ENCODE measurements at regions not wholly inside any gene's neighbourhood (a gene's known extent, or its start where the extent isn't known, plus 50 kb on each side); places are given as distances from the start of the nearest gene placed in this dataset.

DNA sequence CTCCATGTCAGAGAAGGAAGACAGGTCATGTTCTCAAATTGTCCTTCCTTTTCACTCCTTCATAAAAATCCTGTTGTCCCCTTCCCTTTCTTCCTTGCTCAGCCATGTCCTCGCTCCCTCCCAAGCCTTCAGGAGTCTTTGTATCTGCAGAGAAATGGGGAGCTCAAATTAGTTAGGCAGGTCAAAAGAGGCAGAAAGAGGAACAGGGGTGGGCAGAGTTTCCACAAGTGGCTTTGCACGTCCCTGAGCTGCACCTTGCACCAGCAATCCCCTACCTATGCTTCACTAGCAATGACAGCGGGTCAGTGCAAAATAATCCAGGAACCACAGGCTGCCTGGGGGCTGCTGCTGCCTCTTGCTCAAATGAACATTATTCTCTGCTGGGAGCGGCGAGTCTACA, 152.1 kb upstream of the ITGA6 start:
- Mint-ChIP-seq H3K4me1 (peaks cover 15 to 29% (median 27%) of the 10 kb centered on the region in 4 donors), H3K27me3 (peaks cover 0 to 3% (median 0%) of the 10 kb centered on the region in 5 donors), H3K27ac (peak overlapping the region in 3 of 10 donors; percentile 44 to 76 (median 47)), H3K36me3 (peaks cover 0 to 13% (median 6%) of the 10 kb centered on the region in 3 donors), H3K4me3 (no peak overlapping the region), H3K9me3 (peaks cover 0 to 12% (median 0%) of the 10 kb centered on the region in 9 donors)
- ATAC-seq (no peak), DNase-seq (no peak)
- POLR2A ChIA-PET, result interaction anchor here (0.7 to 0.8 kb wide), 2 partner anchors 18 to 212 kb away, joined by 3 read pairs; no protein-coding TSS in a partner anchor

DNA sequence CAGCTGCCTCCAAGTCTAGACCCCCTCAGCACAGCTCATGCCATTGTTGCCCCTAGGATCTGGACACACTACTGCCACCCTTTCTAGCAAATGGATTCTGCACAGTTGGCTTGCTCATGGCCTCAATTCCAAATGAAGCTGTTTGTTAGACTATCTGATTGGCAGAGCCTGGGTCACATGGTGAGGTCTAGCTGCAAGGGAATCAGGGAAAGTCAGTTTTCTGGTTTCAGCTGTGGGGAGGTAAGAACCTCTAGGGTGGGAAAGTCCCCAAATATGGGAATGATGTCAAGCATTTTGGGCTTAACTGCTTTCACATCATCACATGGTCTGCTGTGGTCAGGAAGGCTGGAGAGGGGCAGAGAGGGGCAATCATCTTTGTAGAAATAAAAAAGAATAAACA, 150.4 kb upstream of the ITGA6 start:
- DNase-seq, result no peak
- Mint-ChIP-seq H3K9me3 (peaks cover 0 to 12% (median 0%) of the 10 kb centered on the region in 9 donors), H3K4me1 (peaks cover 11 to 27% (median 17%) of the 10 kb centered on the region in 4 donors), H3K27ac (no peak overlapping the region), H3K27me3 (peaks cover 0 to 3% (median 0%) of the 10 kb centered on the region in 5 donors), H3K4me3 (no peak overlapping the region), H3K36me3 (peaks cover 0 to 13% (median 6%) of the 10 kb centered on the region in 3 donors)
- POLR2A ChIA-PET, result no interaction called here
- no peak for ATAC-seq

- no peak overlapping the region for H3K4me3 Mint-ChIP-seq
- H3K27ac Mint-ChIP-seq, result no peak overlapping the region
- POLR2A ChIA-PET, result interaction anchor here (0.9 kb wide), 1 partner anchor 9 kb away, joined by 4 read pairs; no protein-coding TSS in a partner anchor
- H3K36me3 Mint-ChIP-seq, result peaks cover 0 to 13% (median 6%) of the 10 kb centered on the region in 3 donors
- peaks cover 0 to 3% (median 0%) of the 10 kb centered on the region in 5 donors for H3K27me3 Mint-ChIP-seq
- peaks cover 0 to 12% (median 0%) of the 10 kb centered on the region in 9 donors for H3K9me3 Mint-ChIP-seq
- peaks cover 13 to 29% (median 17%) of the 10 kb centered on the region in 4 donors for H3K4me1 Mint-ChIP-seq
- ATAC-seq (no peak), DNase-seq (no peak)
Observed at GRCh38 chr2:172278667-172279066, 148.7 kb upstream of the ITGA6 start.

GRCh38 chr2:172279214-172279613, 148.2 kb upstream of the ITGA6 start:
- H3K9me3 Mint-ChIP-seq, result peaks cover 0 to 12% (median 0%) of the 10 kb centered on the region in 9 donors
- peaks cover 0 to 13% (median 6%) of the 10 kb centered on the region in 3 donors for H3K36me3 Mint-ChIP-seq
- POLR2A ChIA-PET, result interaction anchor here (0.9 kb wide), 1 partner anchor 9 kb away, joined by 4 read pairs; no protein-coding TSS in a partner anchor
- no peak overlapping the region for H3K27ac Mint-ChIP-seq
- peaks cover 0 to 3% (median 0%) of the 10 kb centered on the region in 5 donors for H3K27me3 Mint-ChIP-seq
- ATAC-seq (no peak), DNase-seq (no peak)
- no peak overlapping the region for H3K4me3 Mint-ChIP-seq
- H3K4me1 Mint-ChIP-seq, result peaks cover 10 to 26% (median 14%) of the 10 kb centered on the region in 4 donors

GRCh38 chr2:172279813-172280212, 147.6 kb upstream of the ITGA6 start:
- Mint-ChIP-seq H3K4me1 (peaks cover 9 to 28% (median 13%) of the 10 kb centered on the region in 4 donors), H3K27ac (peak overlapping the region in 1 of 10 donors; percentile 50), H3K4me3 (no peak overlapping the region), H3K36me3 (peaks cover 0 to 13% (median 6%) of the 10 kb centered on the region in 3 donors), H3K27me3 (peaks cover 0 to 3% (median 0%) of the 10 kb centered on the region in 5 donors), H3K9me3 (peaks cover 0 to 12% (median 0%) of the 10 kb centered on the region in 9 donors)
- ATAC-seq, result no peak
- POLR2A ChIA-PET, result no interaction called here
- no peak for DNase-seq

DNA sequence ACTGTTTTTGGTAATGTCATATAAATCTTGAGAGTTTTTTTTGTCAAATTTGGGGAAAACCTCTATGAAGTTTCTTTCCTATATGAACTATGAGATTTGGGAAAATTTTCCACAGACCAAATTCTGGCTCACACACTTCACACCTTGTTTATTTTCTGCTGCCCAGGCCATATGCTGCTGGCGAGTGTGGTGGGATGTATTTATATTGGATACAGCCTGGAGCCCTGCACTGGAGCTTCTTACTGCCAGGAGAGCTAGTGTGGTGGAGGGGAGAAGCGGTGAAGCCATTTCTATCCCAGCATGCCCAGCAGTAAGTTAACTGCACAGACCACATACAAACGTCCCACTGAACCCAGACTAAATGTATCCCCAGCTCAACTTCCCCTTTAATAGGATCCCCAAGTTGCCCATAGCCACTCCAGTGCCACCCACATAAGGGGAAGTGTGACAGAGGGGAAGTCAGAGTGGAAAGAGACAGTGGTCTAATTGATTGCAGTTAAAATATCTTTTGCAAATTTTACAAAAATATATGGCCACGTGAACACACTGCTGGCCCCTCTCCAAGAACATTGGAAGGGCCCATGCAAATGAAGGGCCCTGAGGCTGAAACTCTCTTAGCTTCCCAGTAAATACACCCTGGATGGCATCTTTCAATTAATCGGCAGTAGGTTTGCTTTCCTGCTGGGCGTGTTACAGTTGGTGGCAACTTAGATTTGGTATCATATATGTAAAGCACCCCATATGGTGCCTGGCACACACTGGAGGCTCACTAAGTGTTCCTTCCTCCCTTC, 146.6 kb upstream of the ITGA6 start:
- H3K36me3 Mint-ChIP-seq, result peaks cover 0 to 13% (median 6%) of the 10 kb centered on the region in 3 donors
- DNase-seq, result no peak
- POLR2A ChIA-PET, result no interaction called here
- H3K27me3 Mint-ChIP-seq, result peaks cover 0 to 3% (median 0%) of the 10 kb centered on the region in 5 donors
- peaks cover 6 to 32% (median 15%) of the 10 kb centered on the region in 4 donors for H3K4me1 Mint-ChIP-seq
- H3K27ac Mint-ChIP-seq, result peak overlapping the region in 1 of 10 donors; percentile 8
- peaks cover 0 to 12% (median 0%) of the 10 kb centered on the region in 9 donors for H3K9me3 Mint-ChIP-seq
- H3K4me3 Mint-ChIP-seq, result no peak overlapping the region
- no peak for ATAC-seq

- DNase-seq, result no peak
- POLR2A ChIA-PET, result no interaction called here
Observed at GRCh38 chr2:172281648-172282570, 145.5 kb upstream of the ITGA6 start.

GRCh38 chr2:172282944-172283343, 144.4 kb upstream of the ITGA6 start:
- Mint-ChIP-seq H3K4me1 (peaks cover 11 to 44% (median 31%) of the 10 kb centered on the region in 4 donors), H3K27me3 (no peaks in the 10 kb centered on the region), H3K9me3 (no peaks in the 10 kb centered on the region), H3K4me3 (no peak overlapping the region), H3K27ac (peak overlapping the region in 2 of 10 donors; percentile 36 to 68), H3K36me3 (no peaks in the 10 kb centered on the region)
- no peak for DNase-seq
- no peak for ATAC-seq
- POLR2A ChIA-PET, result no interaction called here

More at GRCh38 chr2:172281648-172282570, 145.5 kb upstream of the ITGA6 start:
- H3K27ac Mint-ChIP-seq, result no peak overlapping the region
- no peak overlapping the region for H3K4me3 Mint-ChIP-seq
- H3K27me3 Mint-ChIP-seq, result peaks cover 0 to 3% (median 0%) of the 10 kb centered on the region in 5 donors
- H3K36me3 Mint-ChIP-seq, result peaks cover 0 to 6% (median 0%) of the 10 kb centered on the region in 3 donors
- H3K9me3 Mint-ChIP-seq, result peaks cover 0 to 6% (median 0%) of the 10 kb centered on the region in 9 donors
- H3K4me1 Mint-ChIP-seq, result peaks cover 12 to 43% (median 27%) of the 10 kb centered on the region in 4 donors
- no peak for ATAC-seq

- no peaks in the 10 kb centered on the region for H3K9me3 Mint-ChIP-seq
- H3K4me1 Mint-ChIP-seq, result peaks cover 11 to 47% (median 33%) of the 10 kb centered on the region in 4 donors
- POLR2A ChIA-PET, result no interaction called here
- H3K27me3 Mint-ChIP-seq, result no peaks in the 10 kb centered on the region
- H3K4me3 Mint-ChIP-seq, result no peak overlapping the region
- H3K36me3 Mint-ChIP-seq, result no peaks in the 10 kb centered on the region
- no peak for ATAC-seq
- no peak for DNase-seq
- H3K27ac Mint-ChIP-seq, result peak overlapping the region in 1 of 10 donors; percentile 19
Observed at GRCh38 chr2:172283476-172283875, 143.9 kb upstream of the ITGA6 start.

DNA sequence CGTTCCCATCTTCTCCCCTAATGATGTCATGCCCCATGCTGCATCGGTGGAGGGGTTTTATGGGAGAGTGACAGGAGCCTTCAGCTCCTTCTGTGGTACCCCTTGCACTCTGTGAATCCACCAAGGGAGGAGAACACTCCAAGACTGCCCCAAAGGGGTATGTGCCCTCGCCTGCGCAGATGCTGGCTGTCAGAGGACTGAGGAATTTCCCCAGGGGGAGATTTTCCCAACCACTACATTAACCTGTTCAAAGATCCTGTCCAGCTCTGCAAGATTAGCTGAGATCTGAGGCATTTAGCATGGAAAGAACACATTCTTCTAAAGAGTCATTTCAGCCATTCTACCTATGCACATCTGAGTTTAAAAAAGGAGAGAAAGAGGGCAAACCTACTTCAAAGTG, 143.2 kb upstream of the ITGA6 start:
- peaks cover 14 to 53% (median 39%) of the 10 kb centered on the region in 4 donors for H3K4me1 Mint-ChIP-seq
- DNase-seq (no peak), ATAC-seq (no peak)
- no peak overlapping the region for H3K27ac Mint-ChIP-seq
- H3K27me3 Mint-ChIP-seq, result no peaks in the 10 kb centered on the region
- H3K4me3 Mint-ChIP-seq, result no peak overlapping the region
- no peaks in the 10 kb centered on the region for H3K36me3 Mint-ChIP-seq
- POLR2A ChIA-PET, result interaction anchor here (0.6 kb wide), 1 partner anchor 147 kb away, joined by 3 read pairs; no protein-coding TSS in a partner anchor
- no peaks in the 10 kb centered on the region for H3K9me3 Mint-ChIP-seq

- POLR2A ChIA-PET, result interaction anchor here (0.6 kb wide), 1 partner anchor 146 kb away, joined by 3 read pairs; no protein-coding TSS in a partner anchor
- ATAC-seq, result no peak
- peak overlapping the region in 7 of 10 donors; percentile 0 to 76 (median 56) for H3K27ac Mint-ChIP-seq
Observed at GRCh38 chr2:172285010-172285621, 142.3 kb upstream of the ITGA6 start.

GRCh38 chr2:172285760-172286159, 141.6 kb upstream of the ITGA6 start:
- Mint-ChIP-seq H3K27me3 (no peaks in the 10 kb centered on the region), H3K4me1 (peaks cover 14 to 46% (median 39%) of the 10 kb centered on the region in 4 donors), H3K36me3 (no peaks in the 10 kb centered on the region), H3K9me3 (no peaks in the 10 kb centered on the region), H3K4me3 (peak overlapping the region; percentile 36 to 84 (median 64)), H3K27ac (peak overlapping the region in 9 of 10 donors; percentile 0 to 76 (median 56))
- POLR2A ChIA-PET, result no interaction called here
- DNase-seq, result peak in 2 of 10 donors; percentile 12
- peak; percentile 35 to 45 for ATAC-seq

More at GRCh38 chr2:172285010-172285621, 142.3 kb upstream of the ITGA6 start:
- no peaks in the 10 kb centered on the region for H3K36me3 Mint-ChIP-seq
- H3K9me3 Mint-ChIP-seq, result no peaks in the 10 kb centered on the region
- DNase-seq, result no peak
- H3K4me3 Mint-ChIP-seq, result peak overlapping the region in 8 of 10 donors; percentile 54 to 84 (median 68)
- H3K4me1 Mint-ChIP-seq, result peaks cover 14 to 50% (median 39%) of the 10 kb centered on the region in 4 donors
- H3K27me3 Mint-ChIP-seq, result no peaks in the 10 kb centered on the region
